GM20000 (cell line): ENCODE measurements at regions not wholly inside any gene's neighbourhood (a gene's known extent, or its start where the extent isn't known, plus 50 kb on each side); places are given as distances from the start of the nearest gene placed in this dataset.

ENCODE experiments used
- DNase-seq: peaks from one replicate; pipeline ENCODE4 v3.0.0; 2012; ENCODE audit warnings: low spot score
- TF ChIP-seq, protein P1 (sequence below): IDR thresholded peaks from 2 replicates; pipeline ENCODE4 v1.5.1; 2012; ENCODE audit warnings: mild to moderate bottlenecking, control low read depth; ENCODE audit errors: extremely low read depth, missing control alignments

DNA sequence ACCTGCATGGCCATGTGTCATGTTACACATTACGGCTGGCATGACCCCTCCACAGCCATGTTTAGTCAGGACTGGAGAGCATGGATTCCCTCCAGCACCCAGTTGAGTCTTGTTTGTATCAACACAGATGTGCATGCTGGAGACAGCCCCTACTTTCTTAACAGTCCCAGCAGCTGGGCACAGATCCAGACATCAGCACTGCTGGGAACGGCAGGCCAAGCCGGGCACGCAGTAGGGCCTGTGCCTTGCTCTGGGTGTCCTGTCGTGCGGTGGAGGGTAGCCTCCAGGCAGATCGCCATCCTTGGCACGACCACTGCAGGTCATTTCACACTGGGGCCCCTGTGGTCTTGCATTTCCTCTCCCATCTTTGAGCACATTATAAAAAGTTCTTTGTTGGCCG lies 381.4 kb downstream of the SMOC2 start:
- DNase-seq: no peak
- TF ChIP-seq, protein P1, sequence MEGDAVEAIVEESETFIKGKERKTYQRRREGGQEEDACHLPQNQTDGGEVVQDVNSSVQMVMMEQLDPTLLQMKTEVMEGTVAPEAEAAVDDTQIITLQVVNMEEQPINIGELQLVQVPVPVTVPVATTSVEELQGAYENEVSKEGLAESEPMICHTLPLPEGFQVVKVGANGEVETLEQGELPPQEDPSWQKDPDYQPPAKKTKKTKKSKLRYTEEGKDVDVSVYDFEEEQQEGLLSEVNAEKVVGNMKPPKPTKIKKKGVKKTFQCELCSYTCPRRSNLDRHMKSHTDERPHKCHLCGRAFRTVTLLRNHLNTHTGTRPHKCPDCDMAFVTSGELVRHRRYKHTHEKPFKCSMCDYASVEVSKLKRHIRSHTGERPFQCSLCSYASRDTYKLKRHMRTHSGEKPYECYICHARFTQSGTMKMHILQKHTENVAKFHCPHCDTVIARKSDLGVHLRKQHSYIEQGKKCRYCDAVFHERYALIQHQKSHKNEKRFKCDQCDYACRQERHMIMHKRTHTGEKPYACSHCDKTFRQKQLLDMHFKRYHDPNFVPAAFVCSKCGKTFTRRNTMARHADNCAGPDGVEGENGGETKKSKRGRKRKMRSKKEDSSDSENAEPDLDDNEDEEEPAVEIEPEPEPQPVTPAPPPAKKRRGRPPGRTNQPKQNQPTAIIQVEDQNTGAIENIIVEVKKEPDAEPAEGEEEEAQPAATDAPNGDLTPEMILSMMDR: no peak

DNA sequence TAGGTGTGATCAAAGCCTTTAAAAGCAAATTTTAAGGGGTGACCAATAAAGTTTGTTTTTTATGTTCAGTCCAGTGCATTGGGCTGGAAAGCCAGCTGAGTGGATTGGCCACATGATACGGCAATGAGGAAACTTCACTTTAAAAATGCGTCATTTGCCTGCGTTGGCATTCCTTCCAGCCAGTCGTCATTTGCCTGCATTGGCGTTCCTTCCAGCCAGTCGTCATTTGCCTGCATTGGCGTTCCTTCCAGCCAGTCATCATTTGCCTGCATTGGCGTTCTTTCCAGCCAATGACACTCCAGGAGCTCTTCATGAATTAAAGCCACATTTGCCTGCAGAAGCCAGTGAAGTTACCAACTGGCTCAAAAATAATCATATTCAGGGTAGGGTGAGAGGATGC lies 378.6 kb downstream of the SMOC2 start:
- DNase-seq: no peak
- TF ChIP-seq, protein P1: no peak

DNA sequence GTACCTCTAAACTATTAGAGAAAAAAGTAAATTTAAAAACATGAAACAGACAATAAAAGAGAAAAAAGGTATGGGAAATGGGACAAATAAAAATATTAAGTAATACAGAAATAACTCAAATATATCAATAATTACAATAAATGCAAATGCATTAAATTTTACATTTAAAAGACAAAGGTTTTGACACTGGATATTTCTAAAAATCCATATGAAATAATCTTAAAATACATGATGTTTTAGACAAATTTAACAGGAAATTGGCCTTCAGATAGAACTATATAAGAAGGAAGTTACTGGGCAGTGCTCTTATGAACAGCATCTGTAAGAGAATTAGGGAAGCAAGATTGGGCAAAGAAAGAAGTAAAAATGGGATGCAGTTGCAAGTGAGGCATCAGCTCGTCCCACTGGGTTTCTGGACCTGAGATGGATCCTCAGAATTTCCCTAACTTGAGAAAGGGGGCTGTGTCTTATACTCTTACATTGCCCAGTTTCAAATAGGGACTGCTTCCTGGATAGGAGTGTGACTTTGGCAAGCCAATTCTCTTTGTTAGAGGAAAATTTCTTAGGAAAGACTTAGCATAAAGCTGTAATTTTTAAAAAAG lies 376.7 kb downstream of the SMOC2 start:
- no peak for DNase-seq
- TF ChIP-seq, protein P1: no peak

DNA sequence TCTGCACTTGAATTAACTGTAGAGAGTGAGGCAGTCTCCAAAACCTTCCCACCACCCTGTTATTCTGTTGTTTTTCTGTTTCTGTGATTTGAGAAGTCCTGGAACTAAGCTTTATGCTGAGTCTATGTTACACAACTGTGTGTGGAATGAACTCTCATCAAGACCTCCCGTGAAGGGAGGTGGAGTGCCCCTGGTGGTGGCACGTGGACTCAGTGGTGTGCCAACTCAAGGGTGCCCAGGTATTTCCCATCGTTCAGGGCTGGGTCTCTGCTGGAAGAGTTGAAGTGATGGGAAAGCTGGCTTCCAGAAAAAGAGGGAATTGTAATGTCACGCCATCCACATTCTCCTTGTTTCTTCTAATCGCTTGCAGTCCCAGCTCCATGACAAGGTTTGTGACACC lies 374.2 kb downstream of the SMOC2 start:
- TF ChIP-seq, protein P1: no peak
- DNase-seq: no peak

DNA sequence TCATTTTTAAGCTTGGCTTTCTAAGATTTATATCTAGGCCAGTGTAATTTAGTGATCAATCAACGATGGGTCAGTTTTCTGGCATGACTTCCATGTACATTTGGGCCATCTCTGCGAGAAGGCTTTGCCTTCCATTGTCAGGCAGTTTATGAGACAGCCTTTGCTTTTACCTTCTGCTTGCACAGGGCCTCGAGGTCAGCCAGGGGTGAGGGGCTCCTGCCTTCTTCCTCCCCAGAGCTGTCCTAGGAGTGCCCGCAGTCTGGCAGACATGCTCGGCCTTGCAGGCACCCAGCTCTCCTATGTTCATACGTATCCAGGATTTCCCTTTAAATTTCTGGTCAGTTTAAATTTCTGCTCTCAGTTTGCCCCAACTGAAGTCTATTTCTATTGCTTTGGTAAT lies 367.2 kb downstream of the SMOC2 start:
- no peak for DNase-seq
- TF ChIP-seq, protein P1: no peak

DNA sequence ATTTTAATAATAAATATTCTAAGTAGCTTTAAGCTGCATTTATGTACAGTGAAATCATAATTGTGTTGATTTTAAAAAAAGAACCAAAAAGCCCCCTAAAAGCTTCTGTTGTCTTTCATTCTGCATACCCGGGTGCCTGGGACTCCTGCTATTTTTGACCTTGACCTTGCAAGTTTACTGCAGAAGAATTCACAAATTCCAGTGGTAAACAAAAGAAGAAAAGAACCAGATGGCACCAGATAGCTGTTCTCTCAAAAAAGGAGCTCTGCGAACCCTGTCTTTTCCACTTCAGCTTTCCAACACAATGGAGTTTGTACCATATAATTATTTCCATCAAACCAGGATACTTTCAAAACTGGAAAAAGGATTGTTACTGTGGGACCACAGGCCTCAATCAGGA lies 363.3 kb downstream of the SMOC2 start:
- TF ChIP-seq, protein P1: no peak
- DNase-seq: no peak

DNA sequence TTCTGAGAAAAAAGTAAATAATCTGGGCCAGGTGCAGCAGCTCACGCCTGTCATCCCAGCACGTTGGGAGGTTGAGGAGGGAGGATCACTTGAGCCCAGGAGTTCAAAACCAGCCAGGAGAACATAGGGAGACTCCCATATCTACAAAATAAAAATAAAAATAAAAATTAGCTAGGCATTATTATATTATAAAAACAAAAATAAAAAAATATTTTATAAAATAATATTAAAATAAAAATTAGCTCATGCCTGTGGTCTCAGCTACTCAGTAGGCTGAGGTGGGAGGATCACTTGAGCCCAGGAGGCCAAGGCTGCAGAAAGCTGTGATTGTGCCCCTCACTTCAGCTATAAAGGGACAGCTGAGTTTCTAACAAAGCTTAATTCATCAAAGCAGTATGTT lies 362.9 kb downstream of the SMOC2 start:
- TF ChIP-seq, protein P1: no peak
- no peak for DNase-seq
